ENCODE measurements at regions not wholly inside any gene's neighbourhood (a gene's known extent, or its start where the extent isn't known, plus 50 kb on each side); places are given as distances from the start of the nearest gene placed in this dataset.
"Not testable (repeated sequence)": the region's sequence is repeated elsewhere in the genome, so short reads cannot be mapped to it uniquely, and the experiment has no call there.

DNA sequence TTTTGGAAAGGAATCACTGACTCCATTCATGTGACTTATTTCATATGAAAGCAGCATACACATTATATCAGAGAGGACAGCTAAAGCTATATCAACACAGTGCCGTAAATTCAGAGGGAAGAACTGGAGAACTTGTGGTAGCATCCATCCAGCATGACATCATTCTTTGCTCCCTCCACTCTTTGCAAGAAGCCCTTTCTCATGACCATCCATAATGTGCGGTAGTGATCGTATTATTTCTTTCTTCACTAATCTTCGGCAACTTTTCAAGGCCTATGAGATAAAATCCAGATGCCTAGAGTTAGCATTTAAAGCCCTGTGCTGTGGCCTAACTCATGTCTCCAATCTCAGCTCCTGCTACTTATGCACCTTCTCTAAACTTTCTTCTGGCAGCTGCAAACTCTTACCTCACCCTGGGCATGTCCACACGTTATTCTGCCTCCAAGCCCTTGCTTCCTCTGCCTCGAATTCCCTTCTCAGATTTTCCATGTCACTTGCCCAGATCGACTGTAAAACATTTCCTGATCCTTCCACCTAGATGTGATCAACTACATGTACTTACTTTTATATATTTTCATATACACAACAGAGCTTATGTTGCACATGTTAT lies 307.3 kb upstream of the SGCD start:
- DNase-seq (ENCODE audit: low read depth) = no peak

DNA sequence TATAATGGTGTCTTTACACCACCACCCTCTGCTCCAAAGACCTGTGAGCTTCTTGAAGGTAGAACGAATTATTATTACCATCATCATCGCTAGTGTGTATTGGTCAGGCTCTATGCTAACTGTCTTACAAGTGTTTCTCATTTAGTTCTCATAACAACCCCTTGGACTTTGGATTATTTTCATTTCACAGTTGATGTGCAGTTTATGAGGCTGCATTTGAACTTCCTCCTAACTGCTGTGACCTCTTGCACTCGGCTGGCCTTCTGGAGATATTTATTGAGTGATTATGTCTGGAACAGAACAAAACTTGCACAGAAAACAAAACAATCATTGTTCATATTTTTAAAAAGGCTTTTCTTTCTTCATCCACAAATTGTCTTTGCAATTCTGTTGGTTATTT lies 306.3 kb upstream of the SGCD start:
- DNase-seq (ENCODE audit: low read depth) = no peak

DNA sequence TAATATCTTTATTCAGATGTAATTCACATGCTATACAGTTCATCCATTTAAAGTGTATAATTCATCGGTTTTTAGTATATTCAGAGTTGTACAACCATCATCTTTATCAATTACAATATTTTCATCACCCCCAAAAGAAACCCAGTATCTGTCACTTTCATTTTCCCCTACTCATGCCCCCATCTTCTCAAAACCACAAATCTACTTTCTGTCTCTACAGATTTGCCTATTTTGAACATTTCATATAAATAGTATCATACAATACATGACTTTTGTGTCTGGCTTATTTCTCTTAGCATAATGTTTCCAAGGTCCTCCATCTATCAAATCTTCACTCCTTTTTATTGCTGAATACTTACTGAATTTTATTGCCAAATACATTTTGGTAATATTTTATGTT lies 305.1 kb upstream of the SGCD start:
- DNase-seq (ENCODE audit: low read depth) = no peak

DNA sequence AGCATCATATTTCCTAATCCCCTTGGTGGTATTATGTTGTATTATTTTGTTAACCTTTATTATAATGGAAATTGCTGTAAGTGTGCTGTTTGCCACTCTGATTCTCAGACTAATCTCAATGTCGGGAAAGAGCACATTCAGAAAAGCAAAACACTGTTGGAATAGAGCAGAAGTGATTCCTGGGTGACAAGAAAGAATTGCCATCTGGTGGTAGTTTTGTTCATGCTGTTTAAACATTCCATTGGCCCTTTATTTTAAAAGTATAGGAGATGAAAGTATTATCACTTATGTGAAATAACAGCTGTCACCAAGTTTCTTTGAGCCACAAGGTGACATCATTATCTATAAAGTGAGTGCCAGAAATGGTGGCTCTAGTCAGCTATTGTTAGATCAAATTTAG lies 301.3 kb upstream of the SGCD start:
- DNase-seq (ENCODE audit: low read depth) = no peak

DNA sequence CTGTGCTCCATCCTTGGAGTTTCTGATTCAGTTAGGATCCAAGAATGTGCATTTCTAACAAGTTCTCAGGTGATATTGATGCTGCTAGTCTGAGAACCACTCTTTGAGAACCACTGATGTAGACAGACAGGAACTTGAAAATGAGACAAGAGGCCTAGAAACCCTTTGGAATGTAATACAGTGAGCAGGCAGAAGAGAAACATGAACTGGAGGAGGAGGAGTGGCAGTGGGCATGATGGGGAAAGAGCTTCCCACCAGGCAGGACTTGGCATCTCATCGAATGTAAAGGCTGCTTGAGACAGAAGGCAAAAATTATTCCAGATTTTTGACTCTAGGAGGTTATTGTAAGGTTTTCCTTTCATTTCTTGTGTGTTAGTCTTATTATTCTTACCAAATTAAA lies 295.8 kb upstream of the SGCD start:
- no peak for DNase-seq (ENCODE audit: low read depth)

DNA sequence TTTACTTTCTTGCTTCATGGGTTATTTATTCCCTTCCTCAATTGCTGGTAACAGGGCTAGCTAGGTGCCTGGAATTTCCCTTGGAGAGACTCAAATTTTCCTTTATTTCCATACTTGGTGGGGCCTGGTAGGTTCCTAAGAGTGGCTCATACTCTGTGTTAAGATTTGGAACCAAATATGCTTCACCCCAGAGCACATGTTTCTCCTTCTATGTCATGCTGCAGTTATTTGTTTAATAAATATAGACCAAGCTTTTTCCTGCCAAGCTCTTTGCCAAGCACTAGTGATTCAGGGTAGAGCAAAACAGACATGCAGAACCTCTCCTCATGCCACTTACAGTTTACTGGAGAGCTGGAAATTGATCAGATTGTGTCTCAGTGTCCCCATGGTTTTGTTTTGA lies 290.3 kb upstream of the SGCD start:
- no peak for DNase-seq (ENCODE audit: low read depth)

DNA sequence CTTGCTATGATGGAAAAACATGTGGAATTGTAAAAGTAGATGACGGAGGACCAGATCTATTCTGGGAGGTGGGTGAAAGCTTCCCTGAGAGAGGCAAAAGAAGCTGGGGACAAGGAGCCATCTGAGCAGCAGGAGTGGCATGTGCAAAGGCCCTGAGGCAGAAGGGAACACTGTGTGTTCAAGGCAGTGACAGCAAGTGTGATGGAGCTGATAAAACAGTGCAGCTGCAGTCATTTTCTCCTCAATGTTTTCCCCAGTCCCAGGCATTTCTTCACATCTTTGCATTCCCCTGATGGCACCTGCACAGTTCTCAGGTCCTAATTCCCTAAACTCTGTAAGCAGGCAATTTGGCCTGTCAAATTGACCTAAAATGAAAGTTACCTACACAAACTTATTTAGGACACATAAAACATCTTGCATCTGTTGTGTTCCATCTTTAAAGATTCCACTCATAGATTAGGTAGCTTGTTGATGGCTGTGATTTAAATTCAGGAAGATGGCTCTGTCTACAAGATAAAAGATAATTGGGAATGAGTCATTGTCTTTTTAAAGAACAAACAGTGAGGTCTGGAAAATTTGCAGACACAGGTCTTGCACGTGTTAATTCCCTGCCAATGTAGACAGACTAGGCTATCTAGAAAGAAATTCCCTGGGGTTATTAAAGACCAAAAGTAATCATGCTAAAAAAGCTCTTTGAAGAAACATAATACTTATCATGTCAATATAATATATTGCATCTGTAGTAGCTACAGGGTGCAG lies 289.6 kb upstream of the SGCD start:
- no peak for DNase-seq (ENCODE audit: low read depth)

DNA sequence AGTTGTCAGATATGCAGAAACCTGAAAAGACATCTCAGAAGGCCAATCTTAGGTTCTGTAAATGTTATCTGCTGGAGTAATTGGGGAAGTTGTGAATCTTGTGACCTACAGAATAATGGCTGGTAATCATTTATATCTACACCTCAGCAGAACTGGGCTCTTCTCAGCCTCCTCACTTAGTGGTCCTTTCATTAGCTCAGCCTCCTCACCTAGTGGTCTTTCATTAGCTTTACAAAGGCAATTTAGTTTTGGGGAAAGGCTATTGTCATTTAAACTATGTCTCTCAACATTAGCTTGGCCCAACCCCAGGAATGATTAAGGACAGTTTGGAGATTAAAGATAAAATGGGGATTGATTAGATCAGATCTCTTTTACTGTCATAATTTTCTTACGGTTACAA lies 284.2 kb upstream of the SGCD start:
- no peak for DNase-seq (ENCODE audit: low read depth)

DNA sequence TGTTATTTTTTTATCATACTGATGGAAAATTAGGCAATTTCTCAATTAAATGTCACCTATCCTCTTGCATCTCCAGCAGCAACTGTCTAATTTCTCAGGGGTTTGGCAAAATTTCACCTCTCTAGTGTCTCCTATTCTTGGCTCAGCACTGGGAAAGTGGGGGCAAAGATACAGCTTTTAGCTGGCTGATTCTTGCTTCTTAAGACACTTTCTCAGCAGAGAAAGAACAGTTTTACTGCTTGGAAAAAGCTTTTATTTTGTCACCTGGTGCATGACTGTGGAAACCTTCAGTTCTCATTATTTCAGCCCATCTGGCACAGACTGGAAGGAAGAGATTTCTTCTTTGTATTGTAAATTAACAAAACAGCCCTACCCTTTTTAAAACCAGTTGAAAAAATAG lies 283.6 kb upstream of the SGCD start:
- DNase-seq (ENCODE audit: low read depth) = no peak

DNA sequence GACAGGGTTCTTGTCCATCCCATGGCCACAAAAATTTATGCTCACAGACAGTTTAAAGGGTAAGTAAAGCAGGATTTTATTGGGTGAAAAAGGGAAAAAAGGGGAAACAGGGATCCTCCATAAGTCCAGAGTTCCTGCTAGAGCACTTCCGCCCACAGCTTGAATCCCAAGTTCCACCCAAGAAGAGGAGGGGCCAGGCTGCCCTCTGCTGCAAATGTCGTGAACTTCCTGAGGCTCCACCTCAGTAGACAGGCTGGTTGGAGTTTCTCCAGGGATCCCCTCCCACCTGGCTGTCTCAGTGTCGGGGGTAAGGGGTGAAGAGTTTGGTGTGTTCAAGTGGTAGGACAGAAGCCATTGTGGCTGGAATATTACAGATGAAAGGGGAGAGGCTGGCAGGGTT lies 275.0 kb upstream of the SGCD start:
- peak; percentile 4 for DNase-seq (ENCODE audit: low read depth)

DNA sequence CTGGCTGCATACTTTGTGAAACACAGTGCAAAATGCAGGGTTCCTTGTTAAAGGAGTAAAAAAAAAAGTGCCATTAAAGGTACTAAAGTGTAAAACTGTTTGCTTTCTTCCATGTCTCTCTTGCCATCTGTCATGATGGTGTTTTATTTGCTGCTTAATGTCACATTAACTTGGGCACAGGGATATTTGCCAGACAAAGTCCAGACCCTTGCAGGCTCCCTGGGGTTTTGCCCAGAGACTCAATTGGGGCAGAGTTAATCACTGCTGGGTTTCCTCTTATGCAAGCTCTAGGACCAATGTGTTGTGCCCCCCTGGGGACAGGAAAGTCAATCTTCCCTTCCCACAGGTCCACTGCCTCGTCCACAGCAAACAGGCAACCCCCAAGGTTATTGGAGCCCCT lies 274.3 kb upstream of the SGCD start:
- no peak for DNase-seq (ENCODE audit: low read depth)

DNA sequence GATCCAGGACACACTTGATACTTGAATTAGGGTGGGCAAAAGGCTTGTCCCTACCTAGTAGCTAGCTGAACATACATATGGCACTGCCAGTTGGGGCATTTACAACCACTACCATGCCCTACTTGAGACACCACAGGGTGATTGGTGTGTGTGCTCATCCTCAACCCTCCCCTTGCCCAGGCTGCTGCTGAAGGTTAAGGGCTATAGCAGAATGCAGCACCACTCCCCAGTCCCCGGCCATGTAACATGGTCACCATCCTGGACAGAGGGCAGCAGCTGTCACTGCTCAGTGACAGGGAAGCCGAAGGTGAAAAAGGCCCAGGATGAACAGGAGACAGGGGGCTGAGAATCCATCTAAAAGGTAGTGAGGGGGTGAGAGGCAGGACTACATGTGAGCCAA lies 273.9 kb upstream of the SGCD start:
- DNase-seq (ENCODE audit: low read depth) = no peak

DNA sequence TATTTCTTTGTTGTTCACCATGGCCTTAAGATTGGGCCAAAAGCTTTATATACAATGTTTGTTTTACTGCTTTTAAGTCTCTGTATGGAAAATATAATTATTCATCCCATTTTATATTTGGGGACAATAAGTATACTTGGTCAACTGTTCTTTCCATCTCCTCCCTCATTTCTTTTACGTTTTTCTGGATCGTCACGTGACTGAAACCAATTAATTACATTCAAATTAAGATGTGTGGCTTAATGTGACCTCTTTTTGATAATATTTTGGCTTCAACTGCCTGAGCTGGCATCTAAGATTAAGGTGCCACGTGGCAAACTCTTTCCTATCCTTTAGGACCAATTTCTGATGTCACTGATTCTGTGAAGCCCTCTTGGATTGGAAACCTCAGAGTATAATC lies 250.1 kb upstream of the SGCD start:
- DNase-seq (ENCODE audit: low read depth) = no peak

DNA sequence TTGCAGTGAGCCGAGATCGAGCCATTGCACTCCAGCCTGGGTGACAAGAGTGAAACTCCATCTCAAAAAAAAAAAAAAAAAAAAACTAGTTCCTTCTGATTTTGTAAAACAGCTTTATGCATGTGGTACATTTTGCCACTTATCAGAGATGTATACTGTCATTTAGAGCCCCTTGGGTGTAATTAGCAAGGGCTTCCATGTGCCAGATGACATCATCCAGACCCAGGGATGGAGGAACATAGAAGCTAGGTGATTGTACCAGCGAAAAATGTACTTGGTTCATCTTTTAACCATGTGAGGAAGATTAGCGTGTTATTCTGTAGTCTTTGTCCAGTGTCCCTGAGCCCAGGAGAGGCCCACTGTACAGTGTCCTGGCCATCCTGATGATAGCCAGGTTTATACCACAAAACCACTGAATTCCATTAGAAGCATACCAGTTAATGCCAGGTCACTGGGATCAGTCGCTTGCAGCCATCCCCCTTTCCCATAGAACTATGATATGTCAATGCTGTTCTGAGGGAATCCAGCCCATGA lies 239.3 kb upstream of the SGCD start:
- DNase-seq (ENCODE audit: low read depth) = no peak

DNA sequence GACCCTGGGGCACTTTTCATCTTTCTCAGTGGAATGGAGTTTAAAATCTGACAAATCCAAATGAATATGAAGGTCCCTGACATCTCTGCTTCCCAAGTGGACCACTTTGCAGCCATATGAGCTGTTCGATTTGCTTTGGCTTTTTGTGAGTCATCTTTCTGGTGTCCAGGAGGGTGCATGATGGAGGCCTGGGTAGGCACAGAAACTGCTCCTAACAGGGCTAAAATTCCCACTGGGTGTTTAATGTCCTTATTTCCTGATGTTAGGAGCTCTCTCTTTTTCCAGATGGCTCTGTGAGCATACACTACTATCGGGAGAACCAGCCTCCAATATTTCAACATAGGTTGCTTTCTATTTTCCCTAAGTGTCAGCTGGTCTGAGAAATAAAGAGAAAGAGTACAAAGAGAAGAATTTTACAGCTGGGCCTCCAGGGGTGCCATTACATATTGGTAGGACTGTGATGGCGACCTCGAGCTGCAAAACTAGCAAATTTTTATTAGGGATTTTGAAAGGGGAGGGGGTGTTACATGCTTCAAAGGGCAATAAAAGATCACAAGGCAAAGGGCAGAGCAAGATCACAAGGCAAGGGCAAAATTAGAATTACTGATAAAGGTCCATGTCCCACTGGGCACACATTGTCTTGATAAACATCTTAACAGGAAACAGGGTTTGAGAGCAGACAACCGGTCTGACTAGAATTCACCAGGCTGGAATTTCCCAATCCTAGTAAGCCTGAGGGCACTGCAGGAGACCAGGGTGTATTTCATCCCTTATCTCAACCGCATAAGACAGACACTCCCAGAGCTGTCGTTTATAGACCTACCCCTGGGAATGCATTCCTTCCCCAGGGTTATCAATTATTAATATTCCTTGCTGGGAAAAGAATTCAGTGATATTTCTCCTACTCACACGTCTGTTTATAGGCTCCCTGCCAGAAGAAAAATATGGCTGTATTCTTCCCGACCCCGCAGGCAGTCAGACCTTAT lies 236.7 kb upstream of the SGCD start:
- DNase-seq (ENCODE audit: low read depth) = not testable (repeated sequence)

DNA sequence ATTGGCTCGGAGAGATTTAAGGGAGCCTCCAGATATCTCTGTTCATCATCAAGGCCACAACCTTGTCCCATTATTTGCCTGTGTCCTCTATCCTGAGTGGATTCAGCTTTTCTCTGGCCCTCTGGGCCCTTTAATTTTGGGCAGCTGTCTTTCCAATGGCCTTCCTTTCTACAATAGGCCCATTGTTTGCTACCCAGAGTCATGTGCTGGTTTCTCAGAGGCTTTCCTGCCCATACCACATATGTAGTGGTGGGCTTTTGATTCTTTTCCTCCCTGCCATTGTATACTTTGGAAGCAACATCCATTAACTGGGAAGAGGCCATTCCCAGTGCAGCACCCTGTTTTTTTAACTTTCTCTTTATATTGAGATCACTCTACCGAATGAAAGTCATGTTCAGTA lies 233.9 kb upstream of the SGCD start:
- peak; percentile 15 for DNase-seq (ENCODE audit: low read depth)

DNA sequence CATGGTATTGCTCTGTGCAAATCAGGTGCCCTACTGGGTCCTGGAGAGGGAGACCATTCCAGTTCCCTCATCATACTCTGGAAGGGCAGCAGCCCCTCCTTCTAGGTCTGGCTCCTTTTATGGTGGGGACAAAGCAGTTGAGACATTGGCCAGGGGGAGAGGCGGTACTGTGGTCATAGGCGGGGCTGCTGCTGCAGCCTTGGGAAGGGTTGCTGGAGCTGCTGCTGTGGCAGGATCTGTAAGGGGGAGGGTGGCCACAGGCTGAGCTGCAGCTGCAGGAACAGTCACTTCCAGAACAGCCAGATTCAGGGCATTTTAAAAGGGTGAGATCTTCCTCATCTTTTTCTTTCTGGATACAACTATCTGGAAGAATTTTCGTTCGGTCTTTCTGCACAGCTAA lies 233.0 kb upstream of the SGCD start:
- peak; percentile 50 for DNase-seq (ENCODE audit: low read depth)

DNA sequence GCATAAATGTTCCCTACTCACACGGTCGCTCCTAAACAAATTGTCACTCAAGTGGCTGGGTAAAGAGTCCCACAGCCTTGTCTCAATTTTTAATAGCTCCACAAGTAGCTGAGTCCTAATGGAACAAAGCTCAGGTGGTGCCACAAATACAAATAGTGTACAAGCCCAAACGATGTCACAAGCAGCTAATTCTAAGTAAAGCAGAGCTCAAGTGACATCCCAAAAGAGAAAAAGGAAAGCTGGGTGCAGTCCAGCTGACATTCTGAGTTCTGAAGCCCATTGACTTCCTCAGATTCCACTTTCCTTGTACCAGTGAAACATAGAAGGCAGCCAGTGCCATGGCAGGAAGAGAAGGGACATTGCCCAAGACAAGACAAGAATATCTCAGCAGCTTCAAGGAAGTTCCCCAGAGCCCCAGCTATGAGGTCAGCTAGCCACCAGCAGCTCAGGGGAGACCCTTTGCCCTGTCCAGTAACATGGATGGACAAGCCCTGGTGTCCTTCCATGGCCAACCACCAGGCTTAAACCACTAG lies 231.2 kb upstream of the SGCD start:
- no peak for DNase-seq (ENCODE audit: low read depth)

DNA sequence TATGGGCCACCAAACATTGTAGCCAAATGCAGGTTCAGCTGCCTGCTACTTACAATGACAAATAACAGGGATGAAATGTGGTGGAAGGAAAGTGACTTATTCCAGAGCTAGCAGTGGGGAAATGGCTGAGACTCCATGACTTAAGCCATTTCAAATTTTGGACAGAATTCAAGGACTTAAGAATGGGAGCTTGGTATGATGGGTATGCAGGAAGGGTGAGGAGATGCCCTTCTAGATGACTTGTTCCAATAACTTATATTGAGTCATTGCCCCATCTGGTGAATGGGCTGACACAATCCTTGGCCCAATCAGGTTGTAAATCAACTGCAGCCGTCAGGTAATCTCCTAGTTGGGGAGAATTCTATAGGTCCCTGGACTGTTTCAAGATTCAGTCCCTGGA lies 230.7 kb upstream of the SGCD start:
- DNase-seq (ENCODE audit: low read depth) = peak; percentile 72

DNA sequence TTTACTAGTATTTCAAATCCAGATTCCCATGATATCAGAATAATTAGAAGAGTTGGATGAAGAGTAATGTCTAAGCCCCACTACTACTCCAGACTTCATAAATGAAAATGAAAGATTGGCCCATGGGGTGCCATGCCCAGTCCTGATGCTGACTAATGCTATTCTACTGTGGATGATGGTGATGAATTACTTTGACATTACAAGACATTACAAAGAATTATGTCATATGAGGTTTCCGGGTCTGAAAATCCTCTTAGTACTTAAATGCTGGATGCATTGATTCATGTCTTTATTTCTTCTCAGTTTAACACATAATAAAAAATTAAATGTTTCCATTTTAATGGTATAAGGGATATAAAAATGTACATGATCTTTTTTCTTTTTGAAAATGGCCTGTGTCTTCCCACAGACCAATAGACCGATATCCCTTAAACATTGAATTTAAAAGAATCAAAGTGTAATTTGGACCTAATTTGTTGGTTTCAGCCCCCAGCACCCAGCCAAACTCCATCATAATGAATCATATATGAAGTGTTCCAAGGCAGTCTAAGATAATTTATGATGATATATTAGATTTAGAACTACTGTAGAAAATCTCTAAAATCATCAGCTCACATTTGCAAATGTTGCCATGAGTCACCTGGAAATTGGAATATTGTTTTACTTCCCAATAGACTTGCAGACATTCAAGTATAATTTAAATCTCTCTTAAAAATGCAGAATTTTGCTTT lies 223.6 kb upstream of the SGCD start:
- peak; percentile 83 for DNase-seq (ENCODE audit: low read depth)
